ENCODE measurements at regions not wholly inside any gene's neighbourhood (a gene's known extent, or its start where the extent isn't known, plus 50 kb on each side); places are given as distances from the start of the nearest gene placed in this dataset.
"Not testable (repeated sequence)": the region's sequence is repeated elsewhere in the genome, so short reads cannot be mapped to it uniquely, and the experiment has no call there.

- Histone ChIP-seq H3K27me3 (replicated peaks; ENCODE audit: insufficient read depth) (no peaks in the 10 kb centered on the region), H3K4me3 (no peak overlapping the region), H3K36me3 (no peaks in the 10 kb centered on the region), H3K27ac (no peak overlapping the region), H3K9me3 (no peaks in the 10 kb centered on the region), H3K4me1 (replicated peaks) (no peaks in the 10 kb centered on the region)
- intact Hi-C loops (cut with DNase I): no loop called here
- 64% methylated on average over 2 of the region's 2 CpGs for WGBS
- TF ChIP-seq POLR2AphosphoS5 (IDR thresholded peaks at IDR 0.05) (no peak), CTCF (IDR thresholded peaks at IDR 0.05) (no peak), POLR2A (IDR thresholded peaks at IDR 0.05) (no peak)
- DNase-seq (ENCODE audit: low spot score): no peak
These were observed 316.4 kb upstream of the CFAP20DC start for GRCh38 chr3:59366218-59366617.

- TF ChIP-seq POLR2A (IDR thresholded peaks at IDR 0.05) (no peak), CTCF (IDR thresholded peaks at IDR 0.05) (no peak), POLR2AphosphoS5 (IDR thresholded peaks at IDR 0.05) (no peak)
- 52% methylated on average over 4 of the region's 4 CpGs for WGBS
These were observed 314.7 kb upstream of the CFAP20DC start for GRCh38 chr3:59364496-59364895.

GRCh38 chr3:59360312-59360711, 310.5 kb upstream of the CFAP20DC start:
- intact Hi-C loops (cut with DNase I); H3K4me3 ChIP-seq; H3K36me3 ChIP-seq; H3K27me3 ChIP-seq (replicated peaks; ENCODE audit: insufficient read depth); H3K4me1 ChIP-seq (replicated peaks); H3K9me3 ChIP-seq; H3K27ac ChIP-seq; DNase-seq (ENCODE audit: low spot score): not testable (repeated sequence)
- WGBS: 92% methylated on average over 8 of the region's 8 CpGs

More at GRCh38 chr3:59364496-59364895, 314.7 kb upstream of the CFAP20DC start:
- no peak overlapping the region for H3K27ac ChIP-seq
- intact Hi-C loops (cut with DNase I): no loop called here
- H3K27me3 ChIP-seq (replicated peaks; ENCODE audit: insufficient read depth): no peaks in the 10 kb centered on the region
- no peaks in the 10 kb centered on the region for H3K4me1 ChIP-seq (replicated peaks)
- no peak overlapping the region for H3K4me3 ChIP-seq
- no peaks in the 10 kb centered on the region for H3K36me3 ChIP-seq
- H3K9me3 ChIP-seq: no peaks in the 10 kb centered on the region
- DNase-seq (ENCODE audit: low spot score): no peak

- WGBS: 42% methylated on average over 4 of the region's 4 CpGs
- no peak overlapping the region for H3K27ac ChIP-seq
- TF ChIP-seq POLR2A (IDR thresholded peaks at IDR 0.05) (no peak), POLR2AphosphoS5 (IDR thresholded peaks at IDR 0.05) (no peak), CTCF (IDR thresholded peaks at IDR 0.05) (no peak)
- H3K4me3 ChIP-seq: no peak overlapping the region
- no peaks in the 10 kb centered on the region for H3K36me3 ChIP-seq
- DNase-seq (ENCODE audit: low spot score): no peak
- H3K27me3 ChIP-seq (replicated peaks; ENCODE audit: insufficient read depth): no peaks in the 10 kb centered on the region
- intact Hi-C loops (cut with DNase I): no loop called here
- no peaks in the 10 kb centered on the region for H3K4me1 ChIP-seq (replicated peaks)
- no peaks in the 10 kb centered on the region for H3K9me3 ChIP-seq
These were observed 291.6 kb upstream of the CFAP20DC start for GRCh38 chr3:59341459-59341858.

DNA sequence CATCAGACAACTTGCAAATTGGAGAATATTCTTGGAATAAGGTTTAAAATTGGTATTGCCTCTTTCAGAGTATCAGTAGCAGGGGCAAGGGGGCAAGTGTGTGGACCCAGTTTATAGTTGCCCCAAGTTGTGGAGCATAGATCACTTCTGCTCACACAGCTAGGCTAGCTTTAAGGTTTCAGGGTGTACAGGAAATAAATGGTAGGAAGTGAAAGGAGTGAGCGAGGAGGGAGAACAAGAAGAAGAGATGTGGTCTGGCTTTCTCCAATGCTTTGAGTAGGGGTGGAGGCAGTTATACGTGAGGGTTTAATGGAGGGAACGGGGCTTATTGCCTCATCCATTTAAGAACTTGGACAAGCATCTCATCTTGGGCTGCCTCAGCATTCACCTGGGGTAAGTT, 290.0 kb upstream of the CFAP20DC start:
- Histone ChIP-seq H3K9me3 (no peaks in the 10 kb centered on the region), H3K27me3 (replicated peaks; ENCODE audit: insufficient read depth) (no peaks in the 10 kb centered on the region), H3K36me3 (no peaks in the 10 kb centered on the region), H3K4me3 (no peak overlapping the region), H3K27ac (no peak overlapping the region), H3K4me1 (replicated peaks) (no peaks in the 10 kb centered on the region)
- TF ChIP-seq CTCF (IDR thresholded peaks at IDR 0.05) (no peak), POLR2AphosphoS5 (IDR thresholded peaks at IDR 0.05) (no peak), POLR2A (IDR thresholded peaks at IDR 0.05) (no peak)
- WGBS: 81% methylated on average over 3 of the region's 3 CpGs
- DNase-seq (ENCODE audit: low spot score): no peak
- intact Hi-C loops (cut with DNase I): no loop called here
